Uterus (tissue), 3 donors: ENCODE measurements at regions not wholly inside any gene's neighbourhood (a gene's known extent, or its start where the extent isn't known, plus 50 kb on each side); places are given as distances from the start of the nearest gene placed in this dataset.
"Not testable (repeated sequence)": the region's sequence is repeated elsewhere in the genome, so short reads cannot be mapped to it uniquely, and the experiment has no call there.

Experiments used
- DNase-seq, 2 donors: peaks; one replicate each; pipeline ENCODE4 v3.0.0-alpha.2; 2019 to 2020
- H3K27ac ChIP-seq, 2 donors: fragments of 200-600 bp; sonication (generic); 1 replicate in 1 of 2; 2 replicates in 1 of 2; pipeline ENCODE4 v1.5.1; 2016 to 2018
- H3K27me3 ChIP-seq, 2 donors: fragments of 200-600 bp; sonication (generic); one replicate each; pipeline ENCODE4 v1.5.1; 2018 to 2019; ENCODE audit warnings: control low read depth in 1 of 2
- H3K36me3 ChIP-seq, 2 donors: fragments of 200-600 bp; sonication (generic); one replicate each; pipeline ENCODE4 v1.5.1; 2019; ENCODE audit warnings: control low read depth in 1 of 2
- H3K4me1 ChIP-seq, 2 donors: fragments of 200-600 bp; sonication (generic); one replicate each; pipeline ENCODE4 v1.5.1; 2018 to 2019; ENCODE audit warnings: control low read depth in 1 of 2
- H3K4me3 ChIP-seq, 2 donors: fragments of 200-600 bp; sonication (generic); 1 replicate in 1 of 2; 2 replicates in 1 of 2; pipeline ENCODE4 v1.5.1; 2018 to 2019; ENCODE audit warnings: mild to moderate bottlenecking in 1 of 2
- H3K9me3 ChIP-seq, 2 donors: fragments of 200-600 bp; sonication (generic); one replicate each; pipeline ENCODE4 v1.5.1; 2019; ENCODE audit warnings: control low read depth in 1 of 2
- CTCF ChIP-seq, 4 experiments: fragments of 200-600 bp in 2 of 4; fragments of 450-650 bp in 2 of 4; sonication (generic) in 2 of 4; IDR thresholded peaks; one replicate each; pipeline ENCODE4 v1.5.1; 2016 to 2019; ENCODE audit warnings: antibody characterized with exemption in 4 of 4, mild to moderate bottlenecking in 2 of 4, moderate library complexity in 1 of 4
- POLR2A ChIP-seq, 2 donors: fragments of 450-650 bp; IDR thresholded peaks; one replicate each; pipeline ENCODE4 v1.6.1; 2016; ENCODE audit warnings: antibody characterized with exemption in 2 of 2, mild to moderate bottlenecking in 1 of 2, moderate library complexity in 1 of 2
- intact Hi-C: fragments of 100-400 bp; cut with DNase I; formaldehyde crosslinking; loops from one replicate; pipeline ENCODE4 v1.15.1; 2023; ENCODE audit warnings: low total_unique reads
- donor health status: DM: yes; HTN: yes; CAD: no.

GRCh38 chr15:47897525-47897924 lies 180.2 kb downstream of the SEMA6D start:
- no peak for DNase-seq
- no peak overlapping the region for H3K4me3 ChIP-seq
- no peak overlapping the region for H3K27ac ChIP-seq
- H3K27me3 ChIP-seq: no peaks in the 10 kb centered on the region
- TF ChIP-seq CTCF (IDR thresholded peaks at IDR 0.05) (no peak), POLR2A (IDR thresholded peaks at IDR 0.05) (no peak)
- H3K4me1 ChIP-seq: no peaks in the 10 kb centered on the region
- H3K36me3 ChIP-seq: no peaks in the 10 kb centered on the region
- intact Hi-C loops: no loop called here
- H3K9me3 ChIP-seq: no peaks in the 10 kb centered on the region

- Histone ChIP-seq H3K4me1 (no peaks in the 10 kb centered on the region), H3K27me3 (no peaks in the 10 kb centered on the region), H3K36me3 (no peaks in the 10 kb centered on the region), H3K4me3 (no peak overlapping the region), H3K27ac (no peak overlapping the region), H3K9me3 (no peaks in the 10 kb centered on the region)
- TF ChIP-seq CTCF (IDR thresholded peaks at IDR 0.05): no peak
- intact Hi-C loops: no loop called here
- no peak for DNase-seq
Measured at GRCh38 chr15:47900751-47901150, 183.4 kb downstream of the SEMA6D start.

GRCh38 chr15:47903368-47903767 lies 186.1 kb downstream of the SEMA6D start:
- H3K4me3 ChIP-seq: no peak overlapping the region
- intact Hi-C loops: no loop called here
- H3K36me3 ChIP-seq: no peaks in the 10 kb centered on the region
- H3K4me1 ChIP-seq: no peaks in the 10 kb centered on the region
- TF ChIP-seq POLR2A (IDR thresholded peaks at IDR 0.05) (no peak), CTCF (IDR thresholded peaks at IDR 0.05) (no peak)
- no peaks in the 10 kb centered on the region for H3K27me3 ChIP-seq
- no peak overlapping the region for H3K27ac ChIP-seq
- DNase-seq: no peak
- no peaks in the 10 kb centered on the region for H3K9me3 ChIP-seq

- intact Hi-C loops: no loop called here
- no peaks in the 10 kb centered on the region for H3K36me3 ChIP-seq
- H3K9me3 ChIP-seq: no peaks in the 10 kb centered on the region
- TF ChIP-seq CTCF (IDR thresholded peaks at IDR 0.05) (no peak), POLR2A (IDR thresholded peaks at IDR 0.05) (no peak)
- no peaks in the 10 kb centered on the region for H3K27me3 ChIP-seq
- no peak overlapping the region for H3K27ac ChIP-seq
- no peak for DNase-seq
- no peak overlapping the region for H3K4me3 ChIP-seq
- no peaks in the 10 kb centered on the region for H3K4me1 ChIP-seq
Measured at GRCh38 chr15:47908486-47908885, 191.2 kb downstream of the SEMA6D start.

- H3K36me3 ChIP-seq: no peaks in the 10 kb centered on the region
- H3K27me3 ChIP-seq: no peaks in the 10 kb centered on the region
- intact Hi-C loops: no loop called here
- no peak overlapping the region for H3K27ac ChIP-seq
- TF ChIP-seq POLR2A (IDR thresholded peaks at IDR 0.05): no peak
- TF ChIP-seq CTCF (IDR thresholded peaks at IDR 0.05): no peak
- H3K4me1 ChIP-seq: no peaks in the 10 kb centered on the region
- no peak overlapping the region for H3K4me3 ChIP-seq
- no peak for DNase-seq
- no peaks in the 10 kb centered on the region for H3K9me3 ChIP-seq
Measured at GRCh38 chr15:47908950-47909670, 191.8 kb downstream of the SEMA6D start.

- H3K27me3 ChIP-seq, H3K9me3 ChIP-seq, H3K4me3 ChIP-seq, intact Hi-C loops, H3K4me1 ChIP-seq, H3K27ac ChIP-seq, H3K36me3 ChIP-seq, DNase-seq: not testable (repeated sequence)
Measured at GRCh38 chr15:47912910-47913309, 195.6 kb downstream of the SEMA6D start.
